Cardiac fibroblast (primary cell): ENCODE measurements at regions not wholly inside any gene's neighbourhood (a gene's known extent, or its start where the extent isn't known, plus 50 kb on each side); places are given as distances from the start of the nearest gene placed in this dataset.

Experiments
- DNase-seq, 2 donors: peaks; one replicate each; pipeline versions ENCODE4 v3.0.0 to v3.0.0-alpha.2; 2010; ENCODE audit warnings: low read depth in 2 of 2
- H3K4me3 ChIP-seq, 2 donors: replicated peaks in 1 of 2; 1 replicate in 1 of 2; 2 replicates in 1 of 2; pipeline ENCODE4 v1.5.1; 2011; ENCODE audit warnings: low read depth in 2 of 2, low read length in 2 of 2, mild to moderate bottlenecking in 2 of 2, moderate library complexity in 1 of 2
- TF ChIP-seq, protein P1 (sequence below): IDR thresholded peaks from one replicate; pipeline ENCODE4 v1.5.1; 2011; ENCODE audit warnings: low read depth, mild to moderate bottlenecking, low read length, inconsistent platforms

DNA sequence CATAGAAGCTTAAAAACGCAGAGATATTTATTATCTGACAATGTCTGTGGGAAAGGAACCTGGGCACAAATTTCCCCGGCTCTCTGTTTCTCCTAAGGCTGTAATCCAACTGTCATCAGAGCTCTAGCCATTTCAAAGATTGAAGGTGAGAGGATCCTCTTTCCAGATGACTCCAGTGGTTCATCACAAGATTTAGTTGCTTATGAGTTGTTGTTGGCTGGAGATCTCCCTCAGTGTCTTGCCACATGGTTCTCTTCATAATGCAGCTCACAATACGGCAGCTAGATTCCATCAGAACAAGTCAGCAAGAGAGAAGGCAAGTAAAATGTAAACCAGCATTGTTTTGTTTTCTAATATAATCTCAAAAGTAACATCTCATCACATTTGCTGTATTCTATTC lies 369.4 kb downstream of the GASK1B start:
- H3K4me3 ChIP-seq = no peak overlapping the region
- no peak for DNase-seq
- TF ChIP-seq, protein P1, sequence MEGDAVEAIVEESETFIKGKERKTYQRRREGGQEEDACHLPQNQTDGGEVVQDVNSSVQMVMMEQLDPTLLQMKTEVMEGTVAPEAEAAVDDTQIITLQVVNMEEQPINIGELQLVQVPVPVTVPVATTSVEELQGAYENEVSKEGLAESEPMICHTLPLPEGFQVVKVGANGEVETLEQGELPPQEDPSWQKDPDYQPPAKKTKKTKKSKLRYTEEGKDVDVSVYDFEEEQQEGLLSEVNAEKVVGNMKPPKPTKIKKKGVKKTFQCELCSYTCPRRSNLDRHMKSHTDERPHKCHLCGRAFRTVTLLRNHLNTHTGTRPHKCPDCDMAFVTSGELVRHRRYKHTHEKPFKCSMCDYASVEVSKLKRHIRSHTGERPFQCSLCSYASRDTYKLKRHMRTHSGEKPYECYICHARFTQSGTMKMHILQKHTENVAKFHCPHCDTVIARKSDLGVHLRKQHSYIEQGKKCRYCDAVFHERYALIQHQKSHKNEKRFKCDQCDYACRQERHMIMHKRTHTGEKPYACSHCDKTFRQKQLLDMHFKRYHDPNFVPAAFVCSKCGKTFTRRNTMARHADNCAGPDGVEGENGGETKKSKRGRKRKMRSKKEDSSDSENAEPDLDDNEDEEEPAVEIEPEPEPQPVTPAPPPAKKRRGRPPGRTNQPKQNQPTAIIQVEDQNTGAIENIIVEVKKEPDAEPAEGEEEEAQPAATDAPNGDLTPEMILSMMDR = no peak

DNA sequence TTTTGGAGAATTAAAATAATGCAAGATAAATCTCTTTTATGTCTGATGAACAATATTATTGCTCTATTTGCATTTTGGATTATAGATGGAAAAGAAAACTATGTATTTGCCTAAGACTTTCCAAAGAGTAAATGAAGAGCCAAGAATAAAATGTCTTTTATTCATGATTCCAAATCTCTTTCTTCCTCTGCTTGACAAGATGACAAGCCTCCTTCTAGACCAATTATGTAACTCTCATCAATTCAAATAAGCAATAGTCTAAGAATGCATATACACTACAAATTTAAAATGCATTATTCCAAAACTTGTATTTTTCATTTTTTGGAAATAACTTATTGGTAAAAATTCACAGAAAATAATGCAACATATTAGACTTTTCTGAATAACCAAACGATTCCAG lies 377.3 kb downstream of the GASK1B start:
- DNase-seq = no peak
- no peak overlapping the region for H3K4me3 ChIP-seq
- TF ChIP-seq, protein P1 = no peak

DNA sequence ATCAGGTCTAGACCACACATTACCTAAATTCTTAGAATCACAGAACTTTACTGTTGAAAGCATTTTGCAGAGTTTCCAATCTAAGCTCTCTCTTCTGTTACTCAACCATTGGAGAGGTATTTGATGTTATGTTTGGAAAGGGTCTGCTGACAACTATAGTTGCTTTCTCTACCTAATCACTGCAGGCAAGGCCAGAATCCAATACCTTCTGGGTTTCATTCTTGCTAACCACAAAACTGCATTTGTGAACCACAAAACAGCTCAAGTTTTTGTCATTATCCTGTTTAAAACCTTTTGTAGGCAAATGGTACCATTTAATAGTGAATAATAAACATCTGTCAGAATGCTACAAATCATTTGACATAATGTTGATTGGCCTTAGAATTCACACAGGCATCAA lies 380.1 kb downstream of the GASK1B start:
- TF ChIP-seq, protein P1 = no peak
- H3K4me3 ChIP-seq = no peak overlapping the region
- no peak for DNase-seq

DNA sequence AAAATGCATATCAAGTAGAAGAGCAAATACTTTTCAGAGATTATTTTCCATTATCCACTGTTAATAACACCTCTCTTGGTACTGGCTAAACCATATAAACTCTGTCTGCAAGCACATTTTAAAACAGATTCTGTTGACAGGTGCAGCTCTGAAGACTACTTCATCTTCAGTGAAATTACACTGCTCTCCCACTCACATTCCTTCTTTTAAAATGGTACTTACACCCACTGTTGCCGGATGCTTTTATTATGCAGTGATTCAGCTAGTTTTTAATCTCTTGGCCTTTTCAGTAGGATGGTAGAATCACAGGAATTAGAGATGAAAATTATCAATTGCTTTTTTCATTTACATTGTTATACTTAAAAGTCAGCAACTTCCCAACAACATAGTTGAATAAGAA lies 381.6 kb downstream of the GASK1B start:
- TF ChIP-seq, protein P1 = no peak
- DNase-seq = no peak
- no peak overlapping the region for H3K4me3 ChIP-seq

DNA sequence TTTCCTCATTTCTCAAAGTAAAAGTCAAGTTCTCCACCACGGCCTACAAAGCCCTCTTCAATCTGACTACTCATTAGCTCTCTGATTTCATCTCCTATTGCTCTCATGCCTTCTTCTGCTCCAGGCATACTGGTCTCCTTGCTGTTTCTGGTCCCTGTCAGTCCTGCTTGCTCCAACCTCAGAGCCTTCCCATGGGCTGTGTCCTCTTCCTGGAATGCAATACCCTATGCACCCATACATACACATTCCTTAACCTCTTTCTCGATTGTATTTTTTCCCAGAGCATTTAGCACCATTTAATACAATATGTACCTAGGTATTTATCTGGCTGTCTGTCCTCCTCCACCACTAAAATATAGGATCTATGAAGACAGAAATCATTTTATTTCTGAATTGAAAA lies 385.2 kb downstream of the GASK1B start:
- DNase-seq = no peak
- no peak overlapping the region for H3K4me3 ChIP-seq
- TF ChIP-seq, protein P1 = no peak

DNA sequence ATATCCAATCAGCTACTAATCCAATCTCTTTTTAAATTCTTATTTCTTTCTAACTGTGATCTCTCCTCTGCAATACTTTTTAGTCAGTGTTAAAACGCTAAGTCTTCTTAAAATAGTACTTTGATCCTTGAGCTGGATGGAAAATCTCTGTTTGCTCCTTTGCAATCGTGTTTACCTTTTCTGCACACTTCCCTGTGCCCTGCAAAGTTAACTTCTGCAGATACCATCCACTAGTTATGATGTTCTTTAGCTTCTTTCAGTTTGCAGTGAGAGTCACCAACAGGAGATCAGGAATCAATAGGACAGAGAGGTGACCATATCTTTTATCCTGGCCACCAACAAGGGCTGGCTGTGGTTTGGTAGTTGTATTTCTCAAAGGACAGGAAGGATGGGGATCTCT lies 391.5 kb downstream of the GASK1B start:
- no peak for DNase-seq
- H3K4me3 ChIP-seq = no peak overlapping the region
- TF ChIP-seq, protein P1 = no peak

DNA sequence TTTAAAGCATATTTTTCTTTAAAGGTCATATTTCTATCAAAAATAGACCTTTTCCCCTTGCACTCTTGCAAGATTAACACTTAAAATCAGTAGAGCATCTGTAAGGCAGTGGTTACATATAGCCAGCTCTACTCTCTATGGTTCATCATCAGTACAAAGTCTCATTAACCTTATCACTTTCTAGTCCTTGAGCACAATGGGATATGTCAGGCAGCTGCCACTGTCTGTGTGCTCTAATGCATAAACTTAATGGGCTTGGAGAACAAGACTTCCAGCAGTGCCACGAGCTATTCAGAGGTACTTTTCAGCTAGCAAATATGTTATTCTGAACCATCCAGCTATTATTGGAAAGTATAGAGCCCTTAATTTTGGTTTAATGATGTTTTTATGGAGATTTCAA lies 393.7 kb downstream of the GASK1B start:
- no peak overlapping the region for H3K4me3 ChIP-seq
- no peak for DNase-seq
- TF ChIP-seq, protein P1 = no peak
